Parathyroid adenoma (tissue), 2 donors: ENCODE measurements at regions not wholly inside any gene's neighbourhood (a gene's known extent, or its start where the extent isn't known, plus 50 kb on each side); places are given as distances from the start of the nearest gene placed in this dataset.

ENCODE experiments used
- H2AFZ ChIP-seq: fragments of 300-600 bp; sonication (generic); one replicate; pipeline ENCODE4 v1.7.0; 2017; ENCODE audit warnings: antibody characterized with exemption, mild to moderate bottlenecking
- H3K27ac ChIP-seq: fragments of 300-600 bp; sonication (generic); one replicate; pipeline ENCODE4 v1.7.0; 2017
- H3K27me3 ChIP-seq: fragments of 300-600 bp; sonication (generic); one replicate; pipeline ENCODE4 v1.7.0; 2017; ENCODE audit warnings: low read length; ENCODE audit not compliant: control insufficient read depth, insufficient read depth
- H3K36me3 ChIP-seq: fragments of 300-600 bp; sonication (generic); one replicate; pipeline ENCODE4 v1.7.0; 2017; ENCODE audit warnings: low read length; ENCODE audit not compliant: control insufficient read depth, insufficient read depth
- H3K4me1 ChIP-seq: fragments of 300-600 bp; sonication (generic); one replicate; pipeline ENCODE4 v1.7.0; 2017; ENCODE audit warnings: control low read depth
- H3K4me2 ChIP-seq: fragments of 300-600 bp; sonication (generic); one replicate; pipeline ENCODE4 v1.7.0; 2017; ENCODE audit warnings: low read length
- H3K4me3 ChIP-seq: fragments of 300-600 bp; sonication (generic); one replicate; pipeline ENCODE4 v1.7.0; 2017; ENCODE audit warnings: low read depth, low read length
- H3K79me2 ChIP-seq: fragments of 300-600 bp; sonication (generic); one replicate; pipeline ENCODE4 v1.7.0; 2017; ENCODE audit warnings: control low read depth
- H3K9ac ChIP-seq: fragments of 300-600 bp; sonication (generic); one replicate; pipeline ENCODE4 v1.7.0; 2017; ENCODE audit warnings: mild to moderate bottlenecking
- H3K9me3 ChIP-seq: fragments of 300-600 bp; sonication (generic); one replicate; pipeline ENCODE4 v1.7.0; 2017; ENCODE audit warnings: low read length; ENCODE audit not compliant: control insufficient read depth
- CTCF ChIP-seq: fragments of 300-600 bp; sonication (generic); IDR thresholded peaks from one replicate; pipeline ENCODE4 v1.7.0; 2017; ENCODE audit warnings: antibody characterized with exemption, mild to moderate bottlenecking
- donor health status: primary hyperparathyroidism.

- Histone ChIP-seq H3K79me2 (no peaks in the 10 kb centered on the region), H3K36me3 (no peaks in the 10 kb centered on the region), H3K27ac (no peak overlapping the region)
These were observed 147.8 kb upstream of the RPL38 start for GRCh38 chr17:74055508-74056160.

DNA sequence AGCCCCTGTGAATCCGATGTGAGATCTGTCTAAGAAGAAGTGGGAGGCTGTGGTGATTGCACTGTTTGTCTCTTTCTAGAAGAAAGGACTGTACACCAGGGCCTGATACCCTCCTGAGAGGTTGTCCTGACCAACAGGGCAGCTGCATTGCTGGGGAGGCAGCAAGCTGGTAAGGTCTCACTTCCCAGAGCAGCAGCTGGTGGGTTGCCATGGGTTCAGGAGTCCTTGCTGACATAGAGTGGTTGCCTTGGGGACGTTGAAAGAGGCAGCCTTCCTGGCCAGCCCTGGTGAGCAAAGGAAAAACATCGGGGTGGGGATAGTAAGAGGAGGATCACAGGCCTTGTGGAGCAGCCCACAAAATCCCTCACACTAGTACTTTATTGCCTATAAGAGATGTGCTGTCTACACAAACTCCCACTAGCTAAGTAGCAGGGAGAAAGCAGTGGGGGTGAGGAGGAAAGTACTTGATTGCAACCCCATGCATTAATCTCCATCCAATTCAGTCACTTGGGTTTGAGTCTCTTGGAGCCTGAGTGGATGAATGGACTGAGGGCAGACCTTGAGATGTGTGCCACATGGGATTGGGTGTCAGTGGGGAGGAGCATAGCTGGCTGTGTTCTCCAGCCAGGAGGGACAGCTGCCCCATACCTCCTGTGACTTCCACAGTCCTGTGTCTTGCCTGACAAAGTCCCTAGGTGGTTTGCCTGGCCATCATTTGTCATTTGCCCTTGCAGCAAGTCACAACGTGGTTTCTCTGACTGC, 143.8 kb upstream of the RPL38 start:
- no peaks in the 10 kb centered on the region for H3K27me3 ChIP-seq
- H2AFZ ChIP-seq = no peak overlapping the region
- no peaks in the 10 kb centered on the region for H3K79me2 ChIP-seq
- no peaks in the 10 kb centered on the region for H3K4me1 ChIP-seq
- no peaks in the 10 kb centered on the region for H3K9me3 ChIP-seq
- no peak overlapping the region for H3K4me3 ChIP-seq
- no peak overlapping the region for H3K27ac ChIP-seq
- no peaks in the 10 kb centered on the region for H3K36me3 ChIP-seq
- H3K9ac ChIP-seq = no peak overlapping the region
- no peak overlapping the region for H3K4me2 ChIP-seq
- TF ChIP-seq CTCF = no peak

More at GRCh38 chr17:74055508-74056160, 147.8 kb upstream of the RPL38 start:
- no peak overlapping the region for H3K4me3 ChIP-seq
- H3K4me1 ChIP-seq = no peaks in the 10 kb centered on the region
- TF ChIP-seq CTCF = no peak
- no peak overlapping the region for H3K9ac ChIP-seq
- no peaks in the 10 kb centered on the region for H3K9me3 ChIP-seq
- H3K27me3 ChIP-seq = no peaks in the 10 kb centered on the region
- no peak overlapping the region for H3K4me2 ChIP-seq
- H2AFZ ChIP-seq = no peak overlapping the region

DNA sequence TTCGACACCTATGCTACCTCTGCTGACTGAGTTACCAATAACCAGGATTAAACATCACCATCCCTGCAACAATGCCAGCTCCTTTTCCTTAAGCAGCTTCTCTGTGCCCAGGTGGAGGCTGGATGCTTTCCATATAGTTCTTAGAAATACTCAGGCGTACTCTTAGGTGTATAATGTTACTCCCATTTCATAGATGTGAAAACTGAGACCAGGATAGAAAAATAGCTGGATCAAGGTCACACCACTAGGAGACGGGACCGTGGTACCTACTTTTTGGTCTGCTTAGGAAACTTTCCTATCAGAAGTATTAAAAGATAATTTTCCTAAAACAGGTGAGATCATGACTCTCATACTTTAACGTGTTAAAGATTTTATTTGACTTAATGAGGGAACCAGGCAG, 141.7 kb upstream of the RPL38 start:
- H3K4me2 ChIP-seq = no peak overlapping the region
- no peaks in the 10 kb centered on the region for H3K4me1 ChIP-seq
- no peak overlapping the region for H3K27ac ChIP-seq
- H3K27me3 ChIP-seq = no peaks in the 10 kb centered on the region
- H3K4me3 ChIP-seq = no peak overlapping the region
- H2AFZ ChIP-seq = no peak overlapping the region
- TF ChIP-seq CTCF = no peak
- H3K36me3 ChIP-seq = no peaks in the 10 kb centered on the region
- H3K79me2 ChIP-seq = no peaks in the 10 kb centered on the region
- H3K9me3 ChIP-seq = no peaks in the 10 kb centered on the region
- no peak overlapping the region for H3K9ac ChIP-seq

- Histone ChIP-seq H3K36me3 (no peaks in the 10 kb centered on the region), H3K4me2 (no peak overlapping the region), H3K4me1 (no peaks in the 10 kb centered on the region), H3K9me3 (no peaks in the 10 kb centered on the region), H3K79me2 (no peaks in the 10 kb centered on the region), H3K27me3 (no peaks in the 10 kb centered on the region), H3K4me3 (no peak overlapping the region), H2AFZ (no peak overlapping the region), H3K27ac (no peak overlapping the region), H3K9ac (no peak overlapping the region)
- no peak for TF ChIP-seq CTCF
These were observed 141.2 kb upstream of the RPL38 start for GRCh38 chr17:74062234-74062633.
